Parathyroid adenoma (tissue), 2 donors: ENCODE measurements at regions not wholly inside any gene's neighbourhood (a gene's known extent, or its start where the extent isn't known, plus 50 kb on each side); places are given as distances from the start of the nearest gene placed in this dataset.

Source experiments
- H2AFZ ChIP-seq: fragments of 300-600 bp; sonication (generic); one replicate; pipeline ENCODE4 v1.7.0; 2017; ENCODE audit warnings: antibody characterized with exemption, mild to moderate bottlenecking
- H3K27ac ChIP-seq: fragments of 300-600 bp; sonication (generic); one replicate; pipeline ENCODE4 v1.7.0; 2017
- H3K27me3 ChIP-seq: fragments of 300-600 bp; sonication (generic); one replicate; pipeline ENCODE4 v1.7.0; 2017; ENCODE audit warnings: low read length; ENCODE audit not compliant: control insufficient read depth, insufficient read depth
- H3K36me3 ChIP-seq: fragments of 300-600 bp; sonication (generic); one replicate; pipeline ENCODE4 v1.7.0; 2017; ENCODE audit warnings: low read length; ENCODE audit not compliant: control insufficient read depth, insufficient read depth
- H3K4me1 ChIP-seq: fragments of 300-600 bp; sonication (generic); one replicate; pipeline ENCODE4 v1.7.0; 2017; ENCODE audit warnings: control low read depth
- H3K4me2 ChIP-seq: fragments of 300-600 bp; sonication (generic); one replicate; pipeline ENCODE4 v1.7.0; 2017; ENCODE audit warnings: low read length
- H3K4me3 ChIP-seq: fragments of 300-600 bp; sonication (generic); one replicate; pipeline ENCODE4 v1.7.0; 2017; ENCODE audit warnings: low read depth, low read length
- H3K79me2 ChIP-seq: fragments of 300-600 bp; sonication (generic); one replicate; pipeline ENCODE4 v1.7.0; 2017; ENCODE audit warnings: control low read depth
- H3K9ac ChIP-seq: fragments of 300-600 bp; sonication (generic); one replicate; pipeline ENCODE4 v1.7.0; 2017; ENCODE audit warnings: mild to moderate bottlenecking
- H3K9me3 ChIP-seq: fragments of 300-600 bp; sonication (generic); one replicate; pipeline ENCODE4 v1.7.0; 2017; ENCODE audit warnings: low read length; ENCODE audit not compliant: control insufficient read depth
- CTCF ChIP-seq: fragments of 300-600 bp; sonication (generic); IDR thresholded peaks from one replicate; pipeline ENCODE4 v1.7.0; 2017; ENCODE audit warnings: antibody characterized with exemption, mild to moderate bottlenecking
- donor health status: primary hyperparathyroidism.

- no peak overlapping the region for H3K9ac ChIP-seq
- peaks cover 52% of the 10 kb centered on the region for H3K4me1 ChIP-seq
- no peaks in the 10 kb centered on the region for H3K9me3 ChIP-seq
- H3K4me3 ChIP-seq = no peak overlapping the region
- no peaks in the 10 kb centered on the region for H3K36me3 ChIP-seq
- H3K27me3 ChIP-seq = no peaks in the 10 kb centered on the region
- peak overlapping the region; percentile 98 for H3K27ac ChIP-seq
- TF ChIP-seq CTCF = no peak
- H2AFZ ChIP-seq = peak overlapping the region; percentile 50
- H3K79me2 ChIP-seq = no peaks in the 10 kb centered on the region
- no peak overlapping the region for H3K4me2 ChIP-seq
These were observed 386.2 kb upstream of the SLC30A5 start for GRCh38 chr5:68707575-68707974.

- no peaks in the 10 kb centered on the region for H3K9me3 ChIP-seq
- no peak for TF ChIP-seq CTCF
- H3K27ac ChIP-seq = peak overlapping the region; percentile 98
- H3K9ac ChIP-seq = no peak overlapping the region
- H3K79me2 ChIP-seq = no peaks in the 10 kb centered on the region
- no peaks in the 10 kb centered on the region for H3K36me3 ChIP-seq
- H2AFZ ChIP-seq = peak overlapping the region; percentile 63
- H3K4me3 ChIP-seq = no peak overlapping the region
- peaks cover 52% of the 10 kb centered on the region for H3K4me1 ChIP-seq
- no peaks in the 10 kb centered on the region for H3K27me3 ChIP-seq
- H3K4me2 ChIP-seq = peak overlapping the region; percentile 35
These were observed 385.5 kb upstream of the SLC30A5 start for GRCh38 chr5:68708156-68708841.

DNA sequence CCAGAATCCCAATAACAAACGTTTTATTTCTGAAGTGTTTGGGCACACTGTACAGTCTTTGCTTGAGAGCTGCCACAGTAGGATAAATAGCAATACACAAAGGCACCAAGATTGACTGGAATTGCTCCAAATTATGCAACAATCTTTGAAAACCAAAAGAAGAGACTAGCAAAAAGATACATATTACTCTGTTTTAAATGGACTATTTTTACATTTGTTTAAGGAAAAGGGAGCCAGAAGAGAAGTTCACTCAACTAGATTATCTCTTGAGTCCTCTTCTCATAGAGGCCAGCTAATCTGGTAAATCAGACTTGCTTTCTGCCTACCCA, 385.0 kb upstream of the SLC30A5 start:
- H2AFZ ChIP-seq = peak overlapping the region; percentile 63

DNA sequence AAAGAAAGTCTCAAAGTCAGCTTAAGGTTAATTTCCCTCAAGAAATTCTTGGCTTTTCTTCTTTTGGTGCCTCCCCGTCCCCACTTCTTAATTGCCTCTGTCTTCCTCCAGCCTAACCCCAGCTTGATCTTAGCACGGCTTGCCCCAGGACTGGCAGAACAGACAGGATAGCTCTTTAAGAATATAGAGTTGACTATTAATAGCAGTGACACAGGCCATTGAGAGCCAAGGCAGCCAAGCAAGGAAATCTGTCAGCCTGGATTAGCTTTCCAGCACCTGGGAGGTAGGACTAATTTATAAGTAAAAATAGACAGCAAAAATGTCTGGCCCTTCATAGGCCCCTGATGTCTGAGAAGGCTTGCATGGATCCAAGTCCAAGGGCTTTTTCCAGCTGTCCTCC, 384.6 kb upstream of the SLC30A5 start:
- no peaks in the 10 kb centered on the region for H3K27me3 ChIP-seq
- peak overlapping the region; percentile 98 for H3K27ac ChIP-seq
- H2AFZ ChIP-seq = peak overlapping the region; percentile 63
- no peak for TF ChIP-seq CTCF
- H3K4me2 ChIP-seq = peak overlapping the region; percentile 15
- H3K4me1 ChIP-seq = peaks cover 52% of the 10 kb centered on the region
- H3K9me3 ChIP-seq = no peaks in the 10 kb centered on the region
- no peaks in the 10 kb centered on the region for H3K36me3 ChIP-seq
- no peaks in the 10 kb centered on the region for H3K79me2 ChIP-seq
- no peak overlapping the region for H3K4me3 ChIP-seq
- no peak overlapping the region for H3K9ac ChIP-seq

More for the DNA sequence above, 385.0 kb upstream of the SLC30A5 start:
- Histone ChIP-seq H3K27me3 (no peaks in the 10 kb centered on the region), H3K27ac (peak overlapping the region; percentile 98), H3K9me3 (no peaks in the 10 kb centered on the region), H3K4me2 (peak overlapping the region; percentile 35), H3K79me2 (no peaks in the 10 kb centered on the region), H3K4me1 (peaks cover 52% of the 10 kb centered on the region), H3K4me3 (no peak overlapping the region), H3K36me3 (no peaks in the 10 kb centered on the region), H3K9ac (no peak overlapping the region)
- TF ChIP-seq CTCF = no peak

- no peaks in the 10 kb centered on the region for H3K36me3 ChIP-seq
- no peaks in the 10 kb centered on the region for H3K79me2 ChIP-seq
- H3K27ac ChIP-seq = peak overlapping the region; percentile 98
- no peaks in the 10 kb centered on the region for H3K9me3 ChIP-seq
- no peak overlapping the region for H3K4me2 ChIP-seq
- H3K4me1 ChIP-seq = peaks cover 52% of the 10 kb centered on the region
- H3K27me3 ChIP-seq = no peaks in the 10 kb centered on the region
- H3K9ac ChIP-seq = no peak overlapping the region
- peak overlapping the region; percentile 63 for H2AFZ ChIP-seq
- no peak for TF ChIP-seq CTCF
- no peak overlapping the region for H3K4me3 ChIP-seq
These were observed 383.3 kb upstream of the SLC30A5 start for GRCh38 chr5:68710514-68710913.
